D721Med (cell line): ENCODE measurements at regions not wholly inside any gene's neighbourhood (a gene's known extent, or its start where the extent isn't known, plus 50 kb on each side); places are given as distances from the start of the nearest gene placed in this dataset.

ENCODE experiments used
- DNase-seq: peaks from one replicate; pipeline ENCODE4 v3.0.0; 2011; ENCODE audit warnings: low spot score; ENCODE audit not compliant: insufficient read length
- FAIRE-seq: peaks from 2 replicates; lab custom pipeline; 2011; peaks lifted over from hg19 to GRCh38; lab: Jason Lieb, UNC
- CTCF ChIP-seq: IDR thresholded peaks from 2 replicates; pipeline ENCODE4 v1.5.1; 2012; ENCODE audit warnings: mild to moderate bottlenecking, control low read depth; ENCODE audit not compliant: insufficient read depth; ENCODE audit errors: missing control alignments

- TF ChIP-seq CTCF = no peak
- DNase-seq (no peak), FAIRE-seq (no peak)
Measured at GRCh38 chr2:49788300-49788699, 634.0 kb upstream of the FSHR start.

GRCh38 chr2:49780949-49781348 lies 626.6 kb upstream of the FSHR start:
- no peak for DNase-seq
- no peak for FAIRE-seq
- TF ChIP-seq CTCF = no peak

DNA sequence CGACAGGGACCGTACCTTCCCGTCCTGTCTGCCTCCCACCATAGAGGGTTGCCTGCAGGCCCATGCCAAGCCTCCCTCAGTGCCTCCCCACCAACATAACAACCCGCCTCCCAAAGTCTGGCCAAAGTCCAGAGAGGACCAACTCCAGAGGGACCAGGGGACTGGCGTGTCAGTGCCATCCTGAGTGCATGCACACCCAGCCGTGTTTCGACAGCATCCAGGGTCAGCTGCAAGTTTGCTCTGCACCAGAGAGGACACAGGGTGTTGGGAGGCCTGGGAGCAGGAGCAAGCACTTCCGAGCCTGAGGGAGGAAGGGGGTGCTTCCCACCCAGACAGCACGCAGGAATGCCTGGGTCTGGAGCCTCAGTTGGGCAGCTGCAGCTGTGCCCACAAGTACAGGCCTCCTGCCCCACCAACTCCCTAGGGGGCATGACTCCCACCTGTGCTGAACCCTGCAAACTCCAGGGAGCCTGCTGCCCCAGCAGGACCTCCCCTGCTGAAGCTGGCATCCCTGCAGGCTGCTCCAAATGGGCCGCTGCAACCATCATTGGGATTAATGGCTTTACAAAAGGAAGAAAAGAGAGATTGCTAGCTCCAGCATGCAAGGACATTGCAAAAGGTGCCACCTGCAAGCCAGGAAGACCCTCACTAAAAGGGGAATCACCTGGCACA lies 618.1 kb upstream of the FSHR start:
- DNase-seq = no peak
- no peak for TF ChIP-seq CTCF
- FAIRE-seq = no peak

DNA sequence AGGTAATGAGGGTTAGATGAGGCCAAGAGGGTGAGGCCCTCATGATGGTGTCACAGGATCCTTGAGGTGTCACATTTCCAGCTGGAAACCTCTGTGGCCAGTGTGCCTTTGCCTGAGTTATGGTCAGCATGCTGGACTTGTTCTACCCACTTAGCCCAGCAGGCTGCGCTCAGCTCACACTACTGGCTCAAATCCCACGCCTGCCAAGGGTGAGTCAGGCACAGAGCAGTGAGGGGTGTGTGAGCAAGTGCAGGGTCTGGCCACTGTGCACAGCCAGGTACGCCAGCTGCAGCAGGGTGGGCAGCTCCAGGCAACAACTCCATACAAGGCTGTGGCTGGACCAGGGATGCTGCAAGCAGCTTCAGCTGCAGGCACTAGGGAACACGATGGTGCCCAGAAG lies 616.6 kb upstream of the FSHR start:
- FAIRE-seq = no peak
- no peak for DNase-seq
- peak; percentile 40 for TF ChIP-seq CTCF

DNA sequence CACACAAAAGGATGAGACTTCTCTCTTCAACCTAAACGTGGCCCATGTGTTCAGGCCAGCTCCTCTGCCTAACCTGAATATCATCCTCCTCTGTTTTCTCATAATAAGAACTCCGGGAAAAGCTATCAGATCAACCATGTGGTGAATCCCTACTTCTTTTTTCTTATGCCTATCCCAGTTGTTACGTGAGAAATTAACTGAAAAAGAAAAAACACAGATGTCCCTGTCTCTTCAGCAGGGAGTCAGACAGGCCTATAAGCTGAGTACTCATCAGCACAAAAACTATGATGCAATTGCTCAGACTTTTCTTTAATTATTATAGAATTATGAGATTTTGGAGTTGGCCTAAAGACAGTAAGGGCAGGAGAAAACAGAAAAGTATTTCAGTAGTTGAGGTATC lies 613.0 kb upstream of the FSHR start:
- DNase-seq = no peak
- no peak for TF ChIP-seq CTCF
- FAIRE-seq = no peak

GRCh38 chr2:49755777-49756176 lies 601.5 kb upstream of the FSHR start:
- no peak for DNase-seq
- TF ChIP-seq CTCF = no peak
- FAIRE-seq = no peak

GRCh38 chr2:49754381-49754780 lies 600.1 kb upstream of the FSHR start:
- no peak for TF ChIP-seq CTCF
- no peak for FAIRE-seq
- no peak for DNase-seq
